ENCODE measurements at regions not wholly inside any gene's neighbourhood (a gene's known extent, or its start where the extent isn't known, plus 50 kb on each side); places are given as distances from the start of the nearest gene placed in this dataset.

GRCh38 chr21:15566703-15567102, 163.1 kb upstream of the USP25 start:
- Histone ChIP-seq H3F3A (replicated peaks; ENCODE audit: low read depth) (no peaks in the 10 kb centered on the region), H3K4me3 (no peak overlapping the region), H2AFZ (no peak overlapping the region), H4K20me1 (replicated peaks; ENCODE audit: insufficient read depth) (no peaks in the 10 kb centered on the region), H3K36me3 (ENCODE audit: insufficient read depth) (no peaks in the 10 kb centered on the region), H3K27me3 (ENCODE audit: insufficient read depth) (no peaks in the 10 kb centered on the region), H3K4me2 (no peak overlapping the region), H3K4me1 (ENCODE audit: insufficient read depth) (peaks cover 5% of the 10 kb centered on the region; the same call in 1 of the 2 replicates), H3K79me2 (replicated peaks; ENCODE audit: insufficient read depth) (no peaks in the 10 kb centered on the region), H3K27ac (ENCODE audit: low read depth) (no peak overlapping the region), H3K9me2 (ENCODE audit: insufficient read depth) (no peaks in the 10 kb centered on the region)
- DNase-seq (ENCODE audit: low spot score) (no peak), ATAC-seq (no peak)
- TF ChIP-seq STAT1 (IDR thresholded peaks at IDR 0.05; ENCODE audit: unreplicated experiment) (no peak), ZNF114 (CRISPR knock-in tag; IDR thresholded peaks at IDR 0.05) (no peak), ZNF462 (CRISPR knock-in tag; IDR thresholded peaks at IDR 0.05) (no peak), NANOG (IDR thresholded peaks at IDR 0.05; ENCODE audit: borderline replicate concordance) (no peak), POLR2AphosphoS5 (IDR thresholded peaks at IDR 0.05; ENCODE audit: low read depth) (no peak), REST (IDR thresholded peaks at IDR 0.05; ENCODE audit: unreplicated experiment) (no peak)
- Mint-ChIP-seq H3K27me3 (ENCODE audit: insufficient read depth, low read depth, poor library complexity) (no peaks in the 10 kb centered on the region), H3K4me1 (peaks cover 13% of the 10 kb centered on the region), H3K36me3 (ENCODE audit: low read depth) (no peaks in the 10 kb centered on the region; the same call in 2 of the 3 replicates), H3K4me3 (no peak overlapping the region), H3K9me3 (no peaks in the 10 kb centered on the region), H3K27ac (no peak overlapping the region)

Measured in GM23338 (cell line).